Parathyroid adenoma (tissue), 2 donors: ENCODE measurements at regions not wholly inside any gene's neighbourhood (a gene's known extent, or its start where the extent isn't known, plus 50 kb on each side); places are given as distances from the start of the nearest gene placed in this dataset.

Experiments used
- H2AFZ ChIP-seq: fragments of 300-600 bp; sonication (generic); one replicate; pipeline ENCODE4 v1.7.0; 2017; ENCODE audit warnings: antibody characterized with exemption, mild to moderate bottlenecking
- H3K27ac ChIP-seq: fragments of 300-600 bp; sonication (generic); one replicate; pipeline ENCODE4 v1.7.0; 2017
- H3K27me3 ChIP-seq: fragments of 300-600 bp; sonication (generic); one replicate; pipeline ENCODE4 v1.7.0; 2017; ENCODE audit warnings: low read length; ENCODE audit not compliant: control insufficient read depth, insufficient read depth
- H3K36me3 ChIP-seq: fragments of 300-600 bp; sonication (generic); one replicate; pipeline ENCODE4 v1.7.0; 2017; ENCODE audit warnings: low read length; ENCODE audit not compliant: control insufficient read depth, insufficient read depth
- H3K4me1 ChIP-seq: fragments of 300-600 bp; sonication (generic); one replicate; pipeline ENCODE4 v1.7.0; 2017; ENCODE audit warnings: control low read depth
- H3K4me2 ChIP-seq: fragments of 300-600 bp; sonication (generic); one replicate; pipeline ENCODE4 v1.7.0; 2017; ENCODE audit warnings: low read length
- H3K4me3 ChIP-seq: fragments of 300-600 bp; sonication (generic); one replicate; pipeline ENCODE4 v1.7.0; 2017; ENCODE audit warnings: low read depth, low read length
- H3K79me2 ChIP-seq: fragments of 300-600 bp; sonication (generic); one replicate; pipeline ENCODE4 v1.7.0; 2017; ENCODE audit warnings: control low read depth
- H3K9ac ChIP-seq: fragments of 300-600 bp; sonication (generic); one replicate; pipeline ENCODE4 v1.7.0; 2017; ENCODE audit warnings: mild to moderate bottlenecking
- H3K9me3 ChIP-seq: fragments of 300-600 bp; sonication (generic); one replicate; pipeline ENCODE4 v1.7.0; 2017; ENCODE audit warnings: low read length; ENCODE audit not compliant: control insufficient read depth
- TF ChIP-seq, protein P1 (sequence below): fragments of 300-600 bp; sonication (generic); IDR thresholded peaks from one replicate; pipeline ENCODE4 v1.7.0; 2017; ENCODE audit warnings: antibody characterized with exemption, mild to moderate bottlenecking
- donor health status: primary hyperparathyroidism.

- Histone ChIP-seq H3K4me3 (no peak overlapping the region), H3K4me1 (no peaks in the 10 kb centered on the region), H3K79me2 (no peaks in the 10 kb centered on the region), H2AFZ (no peak overlapping the region), H3K9ac (no peak overlapping the region), H3K9me3 (no peaks in the 10 kb centered on the region), H3K36me3 (no peaks in the 10 kb centered on the region), H3K27me3 (no peaks in the 10 kb centered on the region), H3K4me2 (no peak overlapping the region), H3K27ac (no peak overlapping the region)
- TF ChIP-seq, protein P1, sequence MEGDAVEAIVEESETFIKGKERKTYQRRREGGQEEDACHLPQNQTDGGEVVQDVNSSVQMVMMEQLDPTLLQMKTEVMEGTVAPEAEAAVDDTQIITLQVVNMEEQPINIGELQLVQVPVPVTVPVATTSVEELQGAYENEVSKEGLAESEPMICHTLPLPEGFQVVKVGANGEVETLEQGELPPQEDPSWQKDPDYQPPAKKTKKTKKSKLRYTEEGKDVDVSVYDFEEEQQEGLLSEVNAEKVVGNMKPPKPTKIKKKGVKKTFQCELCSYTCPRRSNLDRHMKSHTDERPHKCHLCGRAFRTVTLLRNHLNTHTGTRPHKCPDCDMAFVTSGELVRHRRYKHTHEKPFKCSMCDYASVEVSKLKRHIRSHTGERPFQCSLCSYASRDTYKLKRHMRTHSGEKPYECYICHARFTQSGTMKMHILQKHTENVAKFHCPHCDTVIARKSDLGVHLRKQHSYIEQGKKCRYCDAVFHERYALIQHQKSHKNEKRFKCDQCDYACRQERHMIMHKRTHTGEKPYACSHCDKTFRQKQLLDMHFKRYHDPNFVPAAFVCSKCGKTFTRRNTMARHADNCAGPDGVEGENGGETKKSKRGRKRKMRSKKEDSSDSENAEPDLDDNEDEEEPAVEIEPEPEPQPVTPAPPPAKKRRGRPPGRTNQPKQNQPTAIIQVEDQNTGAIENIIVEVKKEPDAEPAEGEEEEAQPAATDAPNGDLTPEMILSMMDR = no peak
These were observed 954.5 kb downstream of the ZPLD1 start for GRCh38 chr3:103389356-103389755.

DNA sequence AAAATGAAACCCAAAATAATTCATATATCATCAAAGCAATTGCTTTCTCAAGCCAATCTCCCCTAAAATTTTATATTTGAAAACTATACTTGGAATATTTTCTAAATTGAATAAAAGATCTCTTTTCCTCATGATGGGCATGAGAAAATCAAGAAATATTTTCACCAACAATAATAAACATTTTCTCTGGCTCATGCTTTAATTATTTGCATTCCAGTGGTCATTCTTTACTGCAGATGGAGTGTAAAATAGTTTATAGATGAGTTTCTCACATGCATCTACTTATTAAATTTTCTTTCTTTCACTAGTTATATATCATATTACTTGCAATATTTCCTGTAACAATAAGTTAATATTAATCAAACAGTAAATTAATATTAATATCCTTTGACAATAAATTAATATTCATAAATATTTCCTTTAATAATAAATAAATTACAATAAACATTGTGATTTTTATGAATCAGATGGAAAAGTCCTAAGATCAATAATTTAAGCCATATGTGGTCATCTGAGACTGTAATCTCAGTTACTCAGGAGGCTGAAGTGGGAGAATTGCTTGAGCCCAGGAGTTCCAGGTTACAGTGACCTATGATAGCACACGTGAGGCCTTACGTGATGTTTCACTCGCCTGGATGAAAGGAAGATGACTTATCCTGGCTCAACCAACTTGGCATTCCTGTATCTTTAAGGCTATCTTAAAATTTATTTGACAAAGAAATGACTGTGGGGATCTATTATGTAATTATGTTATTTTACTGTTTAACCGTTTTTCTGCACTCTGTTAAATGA is 958.8 kb downstream of the ZPLD1 start:
- no peak overlapping the region for H3K27ac ChIP-seq
- no peak overlapping the region for H3K9ac ChIP-seq
- no peaks in the 10 kb centered on the region for H3K9me3 ChIP-seq
- no peak overlapping the region for H3K4me3 ChIP-seq
- no peaks in the 10 kb centered on the region for H3K36me3 ChIP-seq
- H3K4me2 ChIP-seq = no peak overlapping the region
- H3K79me2 ChIP-seq = no peaks in the 10 kb centered on the region
- H3K27me3 ChIP-seq = no peaks in the 10 kb centered on the region
- no peaks in the 10 kb centered on the region for H3K4me1 ChIP-seq
- TF ChIP-seq, protein P1 = no peak
- no peak overlapping the region for H2AFZ ChIP-seq

DNA sequence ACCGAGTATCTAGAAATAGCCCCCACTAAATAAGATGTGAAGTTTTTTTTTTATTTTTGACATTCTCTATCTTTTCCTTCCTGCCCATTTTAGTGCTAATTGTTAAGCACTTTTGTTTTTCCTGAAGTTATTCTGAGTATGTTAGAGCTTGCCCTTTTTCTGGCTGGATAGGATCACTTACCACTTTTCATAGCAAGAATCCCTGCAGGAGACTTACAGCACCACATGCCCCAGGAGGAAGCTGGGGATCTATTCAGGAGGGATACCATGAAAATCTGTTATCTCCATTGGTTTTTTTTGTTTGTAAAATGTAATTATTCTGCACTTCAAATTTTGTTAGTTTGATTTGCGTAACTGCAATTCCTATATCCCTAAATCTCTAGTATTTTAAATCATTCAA is 968.4 kb downstream of the ZPLD1 start:
- no peak overlapping the region for H3K27ac ChIP-seq
- H3K4me2 ChIP-seq = no peak overlapping the region
- H2AFZ ChIP-seq = no peak overlapping the region
- no peak overlapping the region for H3K4me3 ChIP-seq
- TF ChIP-seq, protein P1 = no peak
- H3K27me3 ChIP-seq = no peaks in the 10 kb centered on the region
- H3K79me2 ChIP-seq = no peaks in the 10 kb centered on the region
- no peaks in the 10 kb centered on the region for H3K9me3 ChIP-seq
- H3K4me1 ChIP-seq = no peaks in the 10 kb centered on the region
- no peaks in the 10 kb centered on the region for H3K36me3 ChIP-seq
- H3K9ac ChIP-seq = no peak overlapping the region

DNA sequence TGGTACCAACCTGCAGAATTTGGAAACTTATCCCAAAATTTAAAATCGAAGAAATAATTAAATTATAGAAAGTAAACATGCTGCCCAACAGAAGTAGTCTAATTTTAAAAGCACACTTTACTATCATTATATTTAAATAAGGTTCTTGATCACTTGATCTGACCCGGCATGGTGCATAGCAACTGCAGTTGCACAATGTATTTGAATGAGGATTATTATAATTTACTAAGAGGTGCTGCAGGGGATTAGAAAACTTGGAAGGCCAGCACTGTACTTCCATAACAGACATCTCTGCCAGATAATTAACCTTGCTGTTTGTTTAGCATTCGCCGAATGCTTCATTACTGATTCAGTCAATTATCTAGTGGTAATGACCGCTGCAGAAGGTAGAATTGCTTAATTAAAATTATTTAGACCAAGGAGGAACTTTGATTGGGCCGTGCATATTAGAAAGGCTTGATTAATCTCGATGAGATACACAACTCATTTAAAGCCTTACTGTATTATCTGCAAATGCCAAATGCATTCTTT is 971.6 kb downstream of the ZPLD1 start:
- TF ChIP-seq, protein P1 = no peak
- no peaks in the 10 kb centered on the region for H3K4me1 ChIP-seq
- no peak overlapping the region for H3K4me2 ChIP-seq
- H3K9ac ChIP-seq = no peak overlapping the region
- no peaks in the 10 kb centered on the region for H3K36me3 ChIP-seq
- H3K4me3 ChIP-seq = no peak overlapping the region
- no peak overlapping the region for H2AFZ ChIP-seq
- no peaks in the 10 kb centered on the region for H3K79me2 ChIP-seq
- H3K27me3 ChIP-seq = no peaks in the 10 kb centered on the region
- no peak overlapping the region for H3K27ac ChIP-seq
- no peaks in the 10 kb centered on the region for H3K9me3 ChIP-seq

DNA sequence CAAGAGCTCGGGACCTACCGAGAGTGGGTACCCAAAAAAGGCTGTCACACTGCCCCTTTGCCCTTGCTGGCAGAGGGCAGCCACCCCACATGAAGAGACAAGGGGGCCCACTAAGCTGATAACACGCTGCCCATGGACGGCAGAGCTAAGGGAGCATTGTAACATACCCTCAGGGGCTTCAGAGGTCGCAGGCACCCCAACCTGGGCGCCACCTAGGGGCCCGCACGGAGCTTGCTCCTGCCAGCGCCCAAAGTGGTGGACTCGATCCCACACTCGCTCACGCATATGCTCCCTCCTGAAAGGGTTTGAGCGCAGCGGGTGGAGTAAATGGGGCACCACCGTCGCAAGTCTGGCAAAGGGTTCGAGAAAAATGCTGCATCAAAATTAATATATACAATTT is 975.4 kb downstream of the ZPLD1 start:
- H2AFZ ChIP-seq = no peak overlapping the region

More for the DNA sequence above, 975.4 kb downstream of the ZPLD1 start:
- Histone ChIP-seq H3K27me3 (no peaks in the 10 kb centered on the region), H3K9me3 (no peaks in the 10 kb centered on the region), H3K4me1 (no peaks in the 10 kb centered on the region), H3K4me2 (no peak overlapping the region), H3K9ac (no peak overlapping the region), H3K79me2 (no peaks in the 10 kb centered on the region), H3K27ac (no peak overlapping the region), H3K4me3 (no peak overlapping the region), H3K36me3 (no peaks in the 10 kb centered on the region)
- TF ChIP-seq, protein P1 = no peak
